Fibroblast of lung (primary cell): ENCODE measurements at regions not wholly inside any gene's neighbourhood (a gene's known extent, or its start where the extent isn't known, plus 50 kb on each side); places are given as distances from the start of the nearest gene placed in this dataset.

Source experiments
- DNase-seq, 2 donors: peaks; one replicate each; pipeline versions ENCODE4 v3.0.0 to v3.0.0-alpha.2; 2010; ENCODE audit warnings: low read depth in 2 of 2
- H2AFZ ChIP-seq: 2 replicates; pipeline ENCODE4 v1.5.1; 2012; ENCODE audit warnings: low read length, control low read depth, inconsistent platforms
- H3K27ac ChIP-seq: 2 replicates; pipeline ENCODE4 v1.5.1; 2011; ENCODE audit warnings: low read length, control low read depth; ENCODE audit not compliant: insufficient read depth
- H3K27me3 ChIP-seq: 2 replicates; pipeline ENCODE4 v1.5.1; 2011; ENCODE audit warnings: mild to moderate bottlenecking, low read length; ENCODE audit not compliant: control insufficient read depth, insufficient read depth
- H3K36me3 ChIP-seq: 2 replicates; pipeline ENCODE4 v1.5.1; 2011; ENCODE audit warnings: low read length; ENCODE audit not compliant: control insufficient read depth, insufficient read depth
- H3K4me1 ChIP-seq: 2 replicates; pipeline ENCODE4 v1.5.1; 2011; ENCODE audit warnings: low read length; ENCODE audit not compliant: control insufficient read depth, insufficient read depth; ENCODE audit errors: extremely low read depth
- H3K4me2 ChIP-seq: 2 replicates; pipeline ENCODE4 v1.5.1; 2011; ENCODE audit warnings: low read length, control low read depth; ENCODE audit not compliant: insufficient read depth; ENCODE audit errors: extremely low read depth
- H3K4me3 ChIP-seq, 4 experiments: fragments of 200-600 bp in 1 of 4; sonication (generic) in 1 of 4; replicated peaks in 1 of 4; 2 replicates each; pipeline ENCODE4 v1.5.1; 2011 to 2016; ENCODE audit warnings: low read length in 4 of 4, low read depth in 3 of 4, mild to moderate bottlenecking in 3 of 4, control low read depth in 2 of 4, inconsistent platforms in 1 of 4, mixed read lengths in 1 of 4; ENCODE audit not compliant: insufficient read depth in 1 of 4; ENCODE audit errors: control extremely low read depth in 1 of 4
- H3K79me2 ChIP-seq: 2 replicates; pipeline ENCODE4 v1.5.1; 2012; ENCODE audit warnings: mild to moderate bottlenecking, low read length, inconsistent platforms; ENCODE audit not compliant: control insufficient read depth, insufficient read depth
- H3K9ac ChIP-seq: 2 replicates; pipeline ENCODE4 v1.5.1; 2011; ENCODE audit warnings: mild to moderate bottlenecking, low read length, control low read depth; ENCODE audit not compliant: insufficient read depth
- H3K9me3 ChIP-seq: 2 replicates; pipeline ENCODE4 v1.5.1; 2012; ENCODE audit warnings: low read depth, low read length; ENCODE audit not compliant: control insufficient read depth, insufficient read depth
- H4K20me1 ChIP-seq: 2 replicates; pipeline ENCODE4 v1.5.1; 2011; ENCODE audit warnings: low read length; ENCODE audit not compliant: control insufficient read depth, insufficient read depth; ENCODE audit errors: extremely low read depth
- EZH2 ChIP-seq: IDR thresholded peaks from 2 replicates; pipeline ENCODE4 v1.5.1; 2012; ENCODE audit warnings: low read length, control low read depth, mild to moderate bottlenecking; ENCODE audit errors: missing control alignments
- TF ChIP-seq, protein P1 (sequence below), 2 donors: IDR thresholded peaks in 1 of 2; conservative IDR thresholded peaks in 1 of 2; 1 replicate in 1 of 2; 2 replicates in 1 of 2; pipeline ENCODE4 v1.5.1; 2011 to 2012; ENCODE audit warnings: low read length in 2 of 2, control low read depth in 1 of 2, inconsistent platforms in 1 of 2, low read depth in 1 of 2, mild to moderate bottlenecking in 1 of 2

DNA sequence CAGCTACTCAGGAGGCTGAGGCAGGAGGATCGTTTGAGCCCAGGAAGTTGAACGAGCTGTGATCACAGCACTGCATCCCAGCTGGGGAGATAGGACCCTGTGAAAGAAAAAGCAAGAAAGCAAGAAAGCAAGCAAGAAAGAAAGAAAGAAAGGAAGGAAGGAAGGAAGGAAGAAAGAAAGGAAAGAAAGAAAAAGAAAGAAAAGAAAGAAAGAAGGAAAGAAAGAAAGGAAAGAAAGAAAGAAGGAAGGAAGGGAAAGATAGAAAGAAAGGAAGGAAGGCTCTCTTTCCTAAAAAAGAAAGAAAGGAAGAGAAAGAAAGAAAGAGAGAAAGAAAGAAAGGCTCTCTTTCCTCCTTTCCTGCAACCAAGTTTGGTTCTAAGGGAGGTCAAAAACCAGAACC is 380.3 kb downstream of the PCNX1 start:
- TF ChIP-seq EZH2: no peak
- TF ChIP-seq, protein P1, sequence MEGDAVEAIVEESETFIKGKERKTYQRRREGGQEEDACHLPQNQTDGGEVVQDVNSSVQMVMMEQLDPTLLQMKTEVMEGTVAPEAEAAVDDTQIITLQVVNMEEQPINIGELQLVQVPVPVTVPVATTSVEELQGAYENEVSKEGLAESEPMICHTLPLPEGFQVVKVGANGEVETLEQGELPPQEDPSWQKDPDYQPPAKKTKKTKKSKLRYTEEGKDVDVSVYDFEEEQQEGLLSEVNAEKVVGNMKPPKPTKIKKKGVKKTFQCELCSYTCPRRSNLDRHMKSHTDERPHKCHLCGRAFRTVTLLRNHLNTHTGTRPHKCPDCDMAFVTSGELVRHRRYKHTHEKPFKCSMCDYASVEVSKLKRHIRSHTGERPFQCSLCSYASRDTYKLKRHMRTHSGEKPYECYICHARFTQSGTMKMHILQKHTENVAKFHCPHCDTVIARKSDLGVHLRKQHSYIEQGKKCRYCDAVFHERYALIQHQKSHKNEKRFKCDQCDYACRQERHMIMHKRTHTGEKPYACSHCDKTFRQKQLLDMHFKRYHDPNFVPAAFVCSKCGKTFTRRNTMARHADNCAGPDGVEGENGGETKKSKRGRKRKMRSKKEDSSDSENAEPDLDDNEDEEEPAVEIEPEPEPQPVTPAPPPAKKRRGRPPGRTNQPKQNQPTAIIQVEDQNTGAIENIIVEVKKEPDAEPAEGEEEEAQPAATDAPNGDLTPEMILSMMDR (conservative IDR thresholded peaks at IDR 0.05 in 1 of 2, IDR thresholded peaks at IDR 0.05 in 1 of 2; ENCODE audit: low read depth in 1 of 2, low read length in 2 of 2): no peak
- Histone ChIP-seq H3K4me2 (no peak overlapping the region), H3K4me1 (no peaks in the 10 kb centered on the region), H3K9ac (no peak overlapping the region), H3K9me3 (no peaks in the 10 kb centered on the region), H2AFZ (no peak overlapping the region), H3K36me3 (no peaks in the 10 kb centered on the region), H3K27me3 (no peaks in the 10 kb centered on the region), H4K20me1 (no peaks in the 10 kb centered on the region), H3K79me2 (no peaks in the 10 kb centered on the region), H3K4me3 (no peak overlapping the region), H3K27ac (no peak overlapping the region)
- no peak for DNase-seq

- Histone ChIP-seq H3K36me3 (no peaks in the 10 kb centered on the region), H3K9ac (no peak overlapping the region), H4K20me1 (no peaks in the 10 kb centered on the region), H3K79me2 (no peaks in the 10 kb centered on the region), H3K4me3 (no peak overlapping the region), H2AFZ (no peak overlapping the region), H3K27me3 (no peaks in the 10 kb centered on the region), H3K4me1 (no peaks in the 10 kb centered on the region), H3K9me3 (no peaks in the 10 kb centered on the region), H3K27ac (no peak overlapping the region), H3K4me2 (no peak overlapping the region)
- TF ChIP-seq, protein P1 (conservative IDR thresholded peaks at IDR 0.05 in 1 of 2, IDR thresholded peaks at IDR 0.05 in 1 of 2; ENCODE audit: low read depth in 1 of 2, low read length in 2 of 2): no peak
- TF ChIP-seq EZH2: no peak
- DNase-seq: no peak
Measured at GRCh38 chr14:71289536-71289935, 382.3 kb downstream of the PCNX1 start.

- no peaks in the 10 kb centered on the region for H3K9me3 ChIP-seq
- H4K20me1 ChIP-seq: no peaks in the 10 kb centered on the region
- H3K79me2 ChIP-seq: no peaks in the 10 kb centered on the region
- H3K4me1 ChIP-seq: no peaks in the 10 kb centered on the region
- peak in 1 of 2 donors; percentile 7 for DNase-seq
- no peaks in the 10 kb centered on the region for H3K36me3 ChIP-seq
- TF ChIP-seq EZH2: no peak
- TF ChIP-seq, protein P1 (conservative IDR thresholded peaks at IDR 0.05 in 1 of 2, IDR thresholded peaks at IDR 0.05 in 1 of 2; ENCODE audit: low read depth in 1 of 2, low read length in 2 of 2): no peak
- no peak overlapping the region for H3K4me2 ChIP-seq
- H2AFZ ChIP-seq: no peak overlapping the region
- no peak overlapping the region for H3K27ac ChIP-seq
- no peaks in the 10 kb centered on the region for H3K27me3 ChIP-seq
- no peak overlapping the region for H3K4me3 ChIP-seq
- H3K9ac ChIP-seq: no peak overlapping the region
Measured at GRCh38 chr14:71290301-71290700, 383.0 kb downstream of the PCNX1 start.
